ENCODE measurements at regions not wholly inside any gene's neighbourhood (a gene's known extent, or its start where the extent isn't known, plus 50 kb on each side); places are given as distances from the start of the nearest gene placed in this dataset.

GRCh38 chr10:117884592-117884991 lies 162.1 kb downstream of the RAB11FIP2 start:
- no peak for DNase-seq

- DNase-seq: no peak
Measured at GRCh38 chr10:117885206-117885829, 161.4 kb downstream of the RAB11FIP2 start.

- DNase-seq: no peak
Measured at GRCh38 chr10:117886766-117887165, 160.0 kb downstream of the RAB11FIP2 start.

- no peak for DNase-seq
Measured at GRCh38 chr10:117889664-117890063, 157.1 kb downstream of the RAB11FIP2 start.

- DNase-seq: no peak
Measured at GRCh38 chr10:117892681-117893220, 154.0 kb downstream of the RAB11FIP2 start.

- DNase-seq: no peak
Measured at GRCh38 chr10:117894339-117894738, 152.4 kb downstream of the RAB11FIP2 start.

GRCh38 chr10:117896517-117896916 lies 150.2 kb downstream of the RAB11FIP2 start:
- DNase-seq: no peak

- DNase-seq: no peak
Measured at GRCh38 chr10:117899181-117899683, 147.5 kb downstream of the RAB11FIP2 start.

GRCh38 chr10:117900280-117900679 lies 146.5 kb downstream of the RAB11FIP2 start:
- no peak for DNase-seq

- no peak for DNase-seq
Measured at GRCh38 chr10:117903854-117904253, 142.9 kb downstream of the RAB11FIP2 start.

- DNase-seq: no peak
Measured at GRCh38 chr10:117905404-117905803, 141.3 kb downstream of the RAB11FIP2 start.

GRCh38 chr10:117911684-117912083 lies 135.1 kb downstream of the RAB11FIP2 start:
- DNase-seq: no peak

GRCh38 chr10:117914334-117914733 lies 132.4 kb downstream of the RAB11FIP2 start:
- no peak for DNase-seq

- no peak for DNase-seq
Measured at GRCh38 chr10:117920956-117921355, 125.8 kb downstream of the RAB11FIP2 start.

- DNase-seq: no peak
Measured at GRCh38 chr10:117921421-117921820, 125.3 kb downstream of the RAB11FIP2 start.

GRCh38 chr10:117924820-117925219 lies 121.9 kb downstream of the RAB11FIP2 start:
- no peak for DNase-seq

- no peak for DNase-seq
Measured at GRCh38 chr10:117925369-117925768, 121.4 kb downstream of the RAB11FIP2 start.

- DNase-seq: no peak
Measured at GRCh38 chr10:117926491-117926890, 120.2 kb downstream of the RAB11FIP2 start.

- DNase-seq: no peak
Measured at GRCh38 chr10:117927332-117927731, 119.4 kb downstream of the RAB11FIP2 start.

GRCh38 chr10:117927871-117928270 lies 118.9 kb downstream of the RAB11FIP2 start:
- no peak for DNase-seq

- DNase-seq: no peak
Measured at GRCh38 chr10:117928281-117928680, 118.5 kb downstream of the RAB11FIP2 start.

- no peak for DNase-seq
Measured at GRCh38 chr10:117928741-117929140, 118.0 kb downstream of the RAB11FIP2 start.

- no peak for DNase-seq
Measured at GRCh38 chr10:117929327-117930067, 117.2 kb downstream of the RAB11FIP2 start.

- no peak for DNase-seq
Measured at GRCh38 chr10:117931078-117931477, 115.7 kb downstream of the RAB11FIP2 start.

All from GOT3 (cell line).